ENCODE measurements at regions not wholly inside any gene's neighbourhood (a gene's known extent, or its start where the extent isn't known, plus 50 kb on each side); places are given as distances from the start of the nearest gene placed in this dataset.

DNA sequence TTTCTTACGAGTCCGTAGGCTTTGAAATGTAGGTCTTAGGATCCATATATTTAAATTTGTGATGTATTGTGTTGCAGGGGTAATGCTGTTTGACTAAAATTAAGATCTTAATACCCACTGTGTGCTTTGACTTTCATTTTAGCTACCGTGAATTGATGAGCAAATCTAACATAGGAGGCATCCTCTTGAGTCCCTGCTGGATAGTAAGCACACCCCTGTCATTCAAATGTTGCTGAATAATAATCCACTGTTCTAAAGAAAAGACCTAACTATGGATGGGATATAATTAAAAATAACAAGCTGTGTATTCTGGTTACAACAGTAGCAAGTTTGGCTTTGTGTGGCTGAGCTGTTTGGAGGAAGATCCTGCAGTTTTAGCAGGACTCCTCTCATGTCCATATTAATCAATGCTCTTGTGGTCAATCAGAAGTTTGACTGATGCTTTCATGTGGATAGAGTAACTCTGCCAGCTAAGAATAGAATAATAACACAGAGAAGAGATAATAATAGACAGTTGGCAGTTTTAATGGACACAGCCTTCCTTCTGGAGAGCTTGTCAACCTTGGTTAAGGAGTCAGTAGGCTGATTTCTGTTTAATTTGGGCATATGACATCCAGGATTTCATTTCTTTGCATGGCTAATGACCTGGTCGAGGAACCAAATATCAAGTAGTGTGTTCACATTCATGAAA, 148.1 kb upstream of the MIS18BP1 start:
- no peak overlapping the region for H3K27ac Mint-ChIP-seq (ENCODE audit: unreplicated experiment)
- H3K36me3 Mint-ChIP-seq (ENCODE audit: low read depth, unreplicated experiment), result no peaks in the 10 kb centered on the region
- TF ChIP-seq, protein P1, sequence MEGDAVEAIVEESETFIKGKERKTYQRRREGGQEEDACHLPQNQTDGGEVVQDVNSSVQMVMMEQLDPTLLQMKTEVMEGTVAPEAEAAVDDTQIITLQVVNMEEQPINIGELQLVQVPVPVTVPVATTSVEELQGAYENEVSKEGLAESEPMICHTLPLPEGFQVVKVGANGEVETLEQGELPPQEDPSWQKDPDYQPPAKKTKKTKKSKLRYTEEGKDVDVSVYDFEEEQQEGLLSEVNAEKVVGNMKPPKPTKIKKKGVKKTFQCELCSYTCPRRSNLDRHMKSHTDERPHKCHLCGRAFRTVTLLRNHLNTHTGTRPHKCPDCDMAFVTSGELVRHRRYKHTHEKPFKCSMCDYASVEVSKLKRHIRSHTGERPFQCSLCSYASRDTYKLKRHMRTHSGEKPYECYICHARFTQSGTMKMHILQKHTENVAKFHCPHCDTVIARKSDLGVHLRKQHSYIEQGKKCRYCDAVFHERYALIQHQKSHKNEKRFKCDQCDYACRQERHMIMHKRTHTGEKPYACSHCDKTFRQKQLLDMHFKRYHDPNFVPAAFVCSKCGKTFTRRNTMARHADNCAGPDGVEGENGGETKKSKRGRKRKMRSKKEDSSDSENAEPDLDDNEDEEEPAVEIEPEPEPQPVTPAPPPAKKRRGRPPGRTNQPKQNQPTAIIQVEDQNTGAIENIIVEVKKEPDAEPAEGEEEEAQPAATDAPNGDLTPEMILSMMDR (IDR thresholded peaks at IDR 0.05; ENCODE audit: unreplicated experiment), result no peak
- no peaks in the 10 kb centered on the region for H3K9me3 Mint-ChIP-seq (ENCODE audit: unreplicated experiment)
- DNase-seq (ENCODE audit: low spot score), result no peak
- no peak overlapping the region for H3K4me3 Mint-ChIP-seq (ENCODE audit: unreplicated experiment)
- H3K4me1 Mint-ChIP-seq (ENCODE audit: unreplicated experiment), result peaks cover 5% of the 10 kb centered on the region
- H3K27me3 Mint-ChIP-seq (ENCODE audit: unreplicated experiment), result peaks cover 2% of the 10 kb centered on the region

DNA sequence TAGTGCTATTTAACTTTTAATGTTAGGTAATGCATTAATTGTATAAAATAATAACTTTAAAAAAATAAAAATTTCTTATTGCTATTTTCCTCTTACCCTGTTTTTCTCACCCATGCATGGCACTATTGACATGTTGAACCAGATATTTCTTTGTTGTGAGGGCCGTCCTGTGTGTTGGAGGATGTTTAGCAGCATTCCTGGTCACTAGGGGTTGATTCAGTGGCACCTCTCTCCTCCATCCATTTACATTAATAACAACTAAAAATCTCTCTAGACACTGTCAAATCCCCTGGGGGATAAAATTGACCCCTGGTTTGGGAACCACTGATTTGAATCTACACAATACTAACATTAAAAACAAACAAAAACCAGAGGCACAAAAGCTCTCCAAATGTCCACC, 147.5 kb upstream of the MIS18BP1 start:
- DNase-seq (ENCODE audit: low spot score), result no peak
- H3K4me3 Mint-ChIP-seq (ENCODE audit: unreplicated experiment), result no peak overlapping the region
- H3K4me1 Mint-ChIP-seq (ENCODE audit: unreplicated experiment), result peaks cover 8% of the 10 kb centered on the region
- no peaks in the 10 kb centered on the region for H3K36me3 Mint-ChIP-seq (ENCODE audit: low read depth, unreplicated experiment)
- no peak overlapping the region for H3K27ac Mint-ChIP-seq (ENCODE audit: unreplicated experiment)
- H3K9me3 Mint-ChIP-seq (ENCODE audit: unreplicated experiment), result no peaks in the 10 kb centered on the region
- peaks cover 2% of the 10 kb centered on the region for H3K27me3 Mint-ChIP-seq (ENCODE audit: unreplicated experiment)
- TF ChIP-seq, protein P1 (IDR thresholded peaks at IDR 0.05; ENCODE audit: unreplicated experiment), result no peak

DNA sequence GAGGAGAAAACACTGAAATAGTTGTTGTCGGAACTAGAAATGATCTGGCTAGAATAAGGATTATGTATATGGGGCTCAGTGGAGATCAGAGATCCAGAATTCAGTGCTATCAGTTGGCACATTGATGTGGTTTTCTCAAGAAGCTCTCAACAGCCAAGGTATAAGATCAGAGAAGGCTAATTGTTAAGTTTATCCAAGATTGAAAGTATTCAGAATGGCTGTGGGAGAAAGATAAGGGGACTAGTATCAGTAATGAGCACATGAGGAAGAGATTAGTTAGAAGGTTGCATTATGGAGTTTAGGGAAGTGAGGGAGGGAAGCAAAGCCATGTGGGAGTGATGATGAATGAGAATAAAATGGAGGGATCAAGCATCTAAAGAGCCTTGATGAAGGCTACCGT, 128.1 kb upstream of the MIS18BP1 start:
- Mint-ChIP-seq H3K4me3 (ENCODE audit: unreplicated experiment) (no peak overlapping the region), H3K4me1 (ENCODE audit: unreplicated experiment) (peaks cover 5% of the 10 kb centered on the region), H3K27me3 (ENCODE audit: unreplicated experiment) (no peaks in the 10 kb centered on the region), H3K36me3 (ENCODE audit: low read depth, unreplicated experiment) (no peaks in the 10 kb centered on the region), H3K9me3 (ENCODE audit: unreplicated experiment) (no peaks in the 10 kb centered on the region), H3K27ac (ENCODE audit: unreplicated experiment) (no peak overlapping the region)
- TF ChIP-seq, protein P1 (IDR thresholded peaks at IDR 0.05; ENCODE audit: unreplicated experiment), result no peak
- DNase-seq (ENCODE audit: low spot score), result no peak

DNA sequence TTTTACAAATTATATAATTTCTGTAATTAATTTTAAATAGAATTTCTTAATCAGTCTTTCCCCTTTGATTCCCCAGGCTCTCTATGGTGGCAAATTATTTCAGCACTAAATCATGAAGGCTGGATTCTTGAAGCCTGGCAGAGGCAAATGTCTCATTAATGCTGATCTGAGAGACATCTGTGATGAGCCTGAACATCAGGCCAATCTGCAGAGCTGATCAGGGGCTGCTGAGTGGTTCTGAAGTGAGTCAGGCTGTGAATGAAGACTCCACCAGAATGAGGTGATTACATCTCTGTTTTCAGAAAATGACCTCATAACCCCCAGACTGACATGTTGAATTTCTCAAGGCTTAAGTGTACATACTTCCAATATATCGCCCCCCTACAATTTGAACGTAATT, 124.2 kb upstream of the MIS18BP1 start:
- TF ChIP-seq, protein P1 (IDR thresholded peaks at IDR 0.05; ENCODE audit: unreplicated experiment), result no peak
- Mint-ChIP-seq H3K36me3 (ENCODE audit: low read depth, unreplicated experiment) (no peaks in the 10 kb centered on the region), H3K4me3 (ENCODE audit: unreplicated experiment) (no peak overlapping the region), H3K4me1 (ENCODE audit: unreplicated experiment) (peaks cover 15% of the 10 kb centered on the region), H3K27me3 (ENCODE audit: unreplicated experiment) (no peaks in the 10 kb centered on the region), H3K9me3 (ENCODE audit: unreplicated experiment) (no peaks in the 10 kb centered on the region), H3K27ac (ENCODE audit: unreplicated experiment) (no peak overlapping the region)
- no peak for DNase-seq (ENCODE audit: low spot score)

DNA sequence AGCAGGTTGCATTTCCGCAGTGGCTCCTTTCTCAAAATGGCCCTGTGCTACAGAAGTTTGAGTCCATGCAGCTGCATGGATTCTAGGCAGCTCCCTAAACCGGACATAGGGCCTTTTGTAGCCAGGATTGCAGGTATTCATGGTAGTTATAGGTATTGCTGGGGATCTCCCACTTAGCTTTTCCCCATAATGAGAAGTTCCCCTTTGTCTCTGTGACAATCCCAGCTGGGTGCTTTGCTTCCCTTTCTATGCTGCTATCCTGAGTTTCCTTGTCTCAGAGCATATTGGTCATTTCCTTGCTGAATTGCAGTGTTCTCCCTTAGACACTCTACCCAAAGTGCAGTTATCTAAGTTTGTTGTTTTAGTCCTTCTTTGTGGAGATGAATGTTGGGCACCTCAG, 120.9 kb upstream of the MIS18BP1 start:
- no peak overlapping the region for H3K27ac Mint-ChIP-seq (ENCODE audit: unreplicated experiment)
- peaks cover 16% of the 10 kb centered on the region for H3K4me1 Mint-ChIP-seq (ENCODE audit: unreplicated experiment)
- H3K36me3 Mint-ChIP-seq (ENCODE audit: low read depth, unreplicated experiment), result no peaks in the 10 kb centered on the region
- no peak for DNase-seq (ENCODE audit: low spot score)
- no peaks in the 10 kb centered on the region for H3K9me3 Mint-ChIP-seq (ENCODE audit: unreplicated experiment)
- H3K27me3 Mint-ChIP-seq (ENCODE audit: unreplicated experiment), result no peaks in the 10 kb centered on the region
- TF ChIP-seq, protein P1 (IDR thresholded peaks at IDR 0.05; ENCODE audit: unreplicated experiment), result no peak
- no peak overlapping the region for H3K4me3 Mint-ChIP-seq (ENCODE audit: unreplicated experiment)
